ENCODE measurements at regions not wholly inside any gene's neighbourhood (a gene's known extent, or its start where the extent isn't known, plus 50 kb on each side); places are given as distances from the start of the nearest gene placed in this dataset.
A peak's percentile ranks its signal among the peaks of the same experiment; 100 is the strongest.
"Not testable (repeated sequence)": the region's sequence is repeated elsewhere in the genome, so short reads cannot be mapped to it uniquely, and the experiment has no call there.

- H3K27me3 Mint-ChIP-seq = peaks cover 4% of the 10 kb centered on the region
- Histone ChIP-seq H3K4me3 (ENCODE audit: low read depth, low read length) (no peak overlapping the region), H3K4me1 (ENCODE audit: control insufficient read depth, insufficient read depth, low read length, poor library complexity, severe bottlenecking) (no peaks in the 10 kb centered on the region), H3K27ac (ENCODE audit: insufficient read depth, low read length, poor library complexity, severe bottlenecking) (no peak overlapping the region), H3K27me3 (ENCODE audit: control insufficient read depth, insufficient read depth, low read length) (no peaks in the 10 kb centered on the region), H3K36me3 (ENCODE audit: control insufficient read depth, insufficient read depth, low read length) (no peaks in the 10 kb centered on the region), H3K9me3 (ENCODE audit: control insufficient read depth in 2 of 2, low read length in 2 of 2) (peaks cover 10 to 49% of the 10 kb centered on the region in 2 experiments)
- H3K27ac Mint-ChIP-seq = no peak overlapping the region
- ATAC-seq (ENCODE audit: low read depth in 2 of 2) (no peak), DNase-seq (no peak)
- H3K36me3 Mint-ChIP-seq = no peaks in the 10 kb centered on the region
- H3K4me3 Mint-ChIP-seq = no peak overlapping the region
- no peaks in the 10 kb centered on the region for H3K4me1 Mint-ChIP-seq
- H3K9me3 Mint-ChIP-seq = peaks cover 0 to 54% (median 11%) of the 10 kb centered on the region in 7 donors
Measured at GRCh38 chr19:22523940-22524339, 101.8 kb upstream of the ZNF98 start.

DNA sequence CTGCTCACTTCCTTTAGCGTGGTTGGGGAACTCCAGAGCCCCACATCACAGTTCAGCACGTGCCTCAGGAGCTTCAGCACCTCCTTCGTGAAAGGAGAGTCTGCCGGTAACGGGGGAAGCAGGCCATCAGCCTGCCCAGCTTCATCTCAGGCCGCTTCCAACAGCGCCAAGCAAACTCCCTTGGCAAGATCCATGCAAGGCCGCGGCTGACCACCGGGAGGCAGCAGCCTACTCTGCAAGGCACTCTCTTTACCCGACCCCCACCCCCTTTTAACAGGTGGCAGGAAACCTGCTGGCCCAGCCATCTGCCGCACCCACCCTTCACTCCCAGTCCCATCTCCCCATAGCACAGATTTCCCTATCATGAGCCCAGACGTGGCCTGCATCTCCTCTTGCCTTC is 97.4 kb upstream of the ZNF98 start:
- H3K9me3 ChIP-seq (ENCODE audit: control insufficient read depth in 2 of 2, low read length in 2 of 2) = peaks cover 8 to 62% of the 10 kb centered on the region in 2 experiments
- not testable (repeated sequence) for H3K36me3 ChIP-seq (ENCODE audit: control insufficient read depth, insufficient read depth, low read length); DNase-seq; H3K4me1 ChIP-seq (ENCODE audit: control insufficient read depth, insufficient read depth, low read length, poor library complexity, severe bottlenecking); H3K27me3 ChIP-seq (ENCODE audit: control insufficient read depth, insufficient read depth, low read length); H3K36me3 Mint-ChIP-seq; H3K4me1 Mint-ChIP-seq; ATAC-seq (ENCODE audit: low read depth in 2 of 2); H3K27me3 Mint-ChIP-seq; H3K4me3 ChIP-seq (ENCODE audit: low read depth, low read length); H3K27ac ChIP-seq (ENCODE audit: insufficient read depth, low read length, poor library complexity, severe bottlenecking); H3K4me3 Mint-ChIP-seq
- Mint-ChIP-seq H3K27ac (peak overlapping the region in 1 of 3 donors; percentile 69), H3K9me3 (peaks cover 0 to 51% (median 17%) of the 10 kb centered on the region in 7 donors)

- Histone ChIP-seq H3K4me3 (ENCODE audit: low read depth, low read length) (no peak overlapping the region), H3K36me3 (ENCODE audit: control insufficient read depth, insufficient read depth, low read length) (no peaks in the 10 kb centered on the region), H3K27me3 (ENCODE audit: control insufficient read depth, insufficient read depth, low read length) (no peaks in the 10 kb centered on the region), H3K27ac (ENCODE audit: insufficient read depth, low read length, poor library complexity, severe bottlenecking) (no peak overlapping the region), H3K9me3 (ENCODE audit: control insufficient read depth in 2 of 2, low read length in 2 of 2) (peaks cover 8 to 62% of the 10 kb centered on the region in 2 experiments), H3K4me1 (ENCODE audit: control insufficient read depth, insufficient read depth, low read length, poor library complexity, severe bottlenecking) (no peaks in the 10 kb centered on the region)
- Mint-ChIP-seq H3K4me3 (no peak overlapping the region), H3K9me3 (peaks cover 0 to 48% (median 17%) of the 10 kb centered on the region in 7 donors), H3K27me3 (peaks cover 4% of the 10 kb centered on the region), H3K4me1 (no peaks in the 10 kb centered on the region), H3K36me3 (no peaks in the 10 kb centered on the region), H3K27ac (no peak overlapping the region)
- no peak for DNase-seq
- ATAC-seq (ENCODE audit: low read depth in 2 of 2) = no peak
Measured at GRCh38 chr19:22519152-22519551, 97.0 kb upstream of the ZNF98 start.

- Mint-ChIP-seq H3K9me3 (peaks cover 0 to 43% (median 16%) of the 10 kb centered on the region in 7 donors), H3K27ac (no peak overlapping the region), H3K4me1 (no peaks in the 10 kb centered on the region), H3K27me3 (no peaks in the 10 kb centered on the region), H3K36me3 (peaks cover 3% of the 10 kb centered on the region), H3K4me3 (no peak overlapping the region)
- Histone ChIP-seq H3K27ac (ENCODE audit: insufficient read depth, low read length, poor library complexity, severe bottlenecking) (no peak overlapping the region), H3K4me1 (ENCODE audit: control insufficient read depth, insufficient read depth, low read length, poor library complexity, severe bottlenecking) (no peaks in the 10 kb centered on the region), H3K4me3 (ENCODE audit: low read depth, low read length) (no peak overlapping the region), H3K27me3 (ENCODE audit: control insufficient read depth, insufficient read depth, low read length) (no peaks in the 10 kb centered on the region), H3K36me3 (ENCODE audit: control insufficient read depth, insufficient read depth, low read length) (no peaks in the 10 kb centered on the region), H3K9me3 (ENCODE audit: control insufficient read depth in 2 of 2, low read length in 2 of 2) (peaks cover 7 to 66% of the 10 kb centered on the region in 2 experiments)
- ATAC-seq (ENCODE audit: low read depth in 2 of 2) (no peak), DNase-seq (no peak)
Measured at GRCh38 chr19:22517496-22518411, 95.6 kb upstream of the ZNF98 start.

GRCh38 chr19:22515435-22515834 is 93.3 kb upstream of the ZNF98 start:
- Mint-ChIP-seq H3K36me3 (peaks cover 4% of the 10 kb centered on the region), H3K4me3 (no peak overlapping the region), H3K9me3 (peaks cover 0 to 43% (median 15%) of the 10 kb centered on the region in 7 donors), H3K27me3 (no peaks in the 10 kb centered on the region), H3K27ac (no peak overlapping the region), H3K4me1 (no peaks in the 10 kb centered on the region)
- no peaks in the 10 kb centered on the region for H3K4me1 ChIP-seq (ENCODE audit: control insufficient read depth, insufficient read depth, low read length, poor library complexity, severe bottlenecking)
- DNase-seq = no peak
- no peak overlapping the region for H3K27ac ChIP-seq (ENCODE audit: insufficient read depth, low read length, poor library complexity, severe bottlenecking)
- no peak overlapping the region for H3K4me3 ChIP-seq (ENCODE audit: low read depth, low read length)
- H3K27me3 ChIP-seq (ENCODE audit: control insufficient read depth, insufficient read depth, low read length) = no peaks in the 10 kb centered on the region
- ATAC-seq (ENCODE audit: low read depth in 2 of 2) = no peak
- H3K36me3 ChIP-seq (ENCODE audit: control insufficient read depth, insufficient read depth, low read length) = no peaks in the 10 kb centered on the region
- H3K9me3 ChIP-seq (ENCODE audit: control insufficient read depth in 2 of 2, low read length in 2 of 2) = peaks cover 7 to 70% of the 10 kb centered on the region in 2 experiments

GRCh38 chr19:22503524-22503923 is 81.4 kb upstream of the ZNF98 start:
- Mint-ChIP-seq H3K4me3 (no peak overlapping the region), H3K27me3 (no peaks in the 10 kb centered on the region), H3K9me3 (peaks cover 5 to 48% (median 11%) of the 10 kb centered on the region in 7 donors), H3K36me3 (no peaks in the 10 kb centered on the region), H3K4me1 (no peaks in the 10 kb centered on the region), H3K27ac (no peak overlapping the region)
- Histone ChIP-seq H3K27ac (ENCODE audit: insufficient read depth, low read length, poor library complexity, severe bottlenecking) (no peak overlapping the region), H3K36me3 (ENCODE audit: control insufficient read depth, insufficient read depth, low read length) (no peaks in the 10 kb centered on the region), H3K9me3 (ENCODE audit: control insufficient read depth in 2 of 2, low read length in 2 of 2) (peaks cover 16 to 61% of the 10 kb centered on the region in 2 experiments), H3K4me1 (ENCODE audit: control insufficient read depth, insufficient read depth, low read length, poor library complexity, severe bottlenecking) (no peaks in the 10 kb centered on the region), H3K27me3 (ENCODE audit: control insufficient read depth, insufficient read depth, low read length) (no peaks in the 10 kb centered on the region), H3K4me3 (ENCODE audit: low read depth, low read length) (no peak overlapping the region)
- no peak for DNase-seq
- ATAC-seq (ENCODE audit: low read depth in 2 of 2) = no peak

DNA sequence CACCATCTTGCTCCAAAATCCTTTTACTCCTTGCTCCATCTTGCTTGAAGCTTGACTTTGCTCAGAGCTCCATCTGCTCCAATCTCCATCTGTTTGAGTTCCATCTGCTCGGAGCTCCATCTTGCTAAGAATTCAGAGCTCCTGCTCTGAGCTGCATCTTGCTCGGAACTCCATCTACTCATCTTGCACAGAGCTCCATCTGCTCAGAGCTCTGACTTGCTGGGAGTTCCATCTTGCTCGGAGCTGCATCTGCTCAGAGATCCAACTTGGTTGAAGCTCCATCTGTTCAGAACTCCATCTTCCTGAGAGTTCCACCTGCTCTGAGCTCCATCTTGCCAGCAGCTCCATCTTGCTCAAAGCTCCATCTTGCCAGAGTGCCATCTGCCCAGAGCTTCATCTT is 80.6 kb upstream of the ZNF98 start:
- no peaks in the 10 kb centered on the region for H3K36me3 ChIP-seq (ENCODE audit: control insufficient read depth, insufficient read depth, low read length)
- H3K36me3 Mint-ChIP-seq = no peaks in the 10 kb centered on the region
- no peak for ATAC-seq (ENCODE audit: low read depth in 2 of 2)
- no peaks in the 10 kb centered on the region for H3K27me3 ChIP-seq (ENCODE audit: control insufficient read depth, insufficient read depth, low read length)
- no peak overlapping the region for H3K27ac ChIP-seq (ENCODE audit: insufficient read depth, low read length, poor library complexity, severe bottlenecking)
- H3K9me3 Mint-ChIP-seq = peaks cover 5 to 51% (median 11%) of the 10 kb centered on the region in 7 donors
- no peak for DNase-seq
- no peak overlapping the region for H3K4me3 ChIP-seq (ENCODE audit: low read depth, low read length)
- H3K4me1 ChIP-seq (ENCODE audit: control insufficient read depth, insufficient read depth, low read length, poor library complexity, severe bottlenecking) = no peaks in the 10 kb centered on the region
- no peak overlapping the region for H3K27ac Mint-ChIP-seq
- H3K9me3 ChIP-seq (ENCODE audit: control insufficient read depth in 2 of 2, low read length in 2 of 2) = peaks cover 16 to 61% of the 10 kb centered on the region in 2 experiments
- H3K4me1 Mint-ChIP-seq = no peaks in the 10 kb centered on the region
- H3K27me3 Mint-ChIP-seq = no peaks in the 10 kb centered on the region
- no peak overlapping the region for H3K4me3 Mint-ChIP-seq
